ENCODE measurements at regions not wholly inside any gene's neighbourhood (a gene's known extent, or its start where the extent isn't known, plus 50 kb on each side); places are given as distances from the start of the nearest gene placed in this dataset.
"Not testable (repeated sequence)": the region's sequence is repeated elsewhere in the genome, so short reads cannot be mapped to it uniquely, and the experiment has no call there.

- no peak for DNase-seq
Measured at GRCh38 chr12:126952096-126953007, 1314.6 kb upstream of the TMEM132C start.

- DNase-seq, result no peak
Measured at GRCh38 chr12:126953365-126953889, 1313.5 kb upstream of the TMEM132C start.

- no peak for DNase-seq
Measured at GRCh38 chr12:126960221-126960620, 1306.7 kb upstream of the TMEM132C start.

- no peak for DNase-seq
Measured at GRCh38 chr12:126960709-126961108, 1306.3 kb upstream of the TMEM132C start.

- no peak for DNase-seq
Measured at GRCh38 chr12:126963825-126964224, 1303.1 kb upstream of the TMEM132C start.

GRCh38 chr12:126966498-126966897 lies 1300.5 kb upstream of the TMEM132C start:
- no peak for DNase-seq

GRCh38 chr12:126967152-126967551 lies 1299.8 kb upstream of the TMEM132C start:
- no peak for DNase-seq

GRCh38 chr12:126974779-126975178 lies 1292.2 kb upstream of the TMEM132C start:
- DNase-seq, result no peak

- no peak for DNase-seq
Measured at GRCh38 chr12:126976579-126976978, 1290.4 kb upstream of the TMEM132C start.

- DNase-seq, result not testable (repeated sequence)
Measured at GRCh38 chr12:126979564-126979963, 1287.4 kb upstream of the TMEM132C start.

GRCh38 chr12:126982707-126983106 lies 1284.3 kb upstream of the TMEM132C start:
- DNase-seq, result no peak

GRCh38 chr12:126983735-126984134 lies 1283.2 kb upstream of the TMEM132C start:
- not testable (repeated sequence) for DNase-seq

- not testable (repeated sequence) for DNase-seq
Measured at GRCh38 chr12:126985663-126986062, 1281.3 kb upstream of the TMEM132C start.

- no peak for DNase-seq
Measured at GRCh38 chr12:126989532-126989931, 1277.4 kb upstream of the TMEM132C start.

- no peak for DNase-seq
Measured at GRCh38 chr12:126993898-126994297, 1273.1 kb upstream of the TMEM132C start.

- DNase-seq, result no peak
Measured at GRCh38 chr12:126994599-126994998, 1272.4 kb upstream of the TMEM132C start.

- no peak for DNase-seq
Measured at GRCh38 chr12:126998031-126998430, 1268.9 kb upstream of the TMEM132C start.

GRCh38 chr12:126998747-126999285 lies 1268.2 kb upstream of the TMEM132C start:
- no peak for DNase-seq

- no peak for DNase-seq
Measured at GRCh38 chr12:126999352-126999751, 1267.6 kb upstream of the TMEM132C start.

GRCh38 chr12:127005406-127005805 lies 1261.6 kb upstream of the TMEM132C start:
- no peak for DNase-seq

- DNase-seq, result no peak
Measured at GRCh38 chr12:127006972-127007371, 1260.0 kb upstream of the TMEM132C start.

- DNase-seq, result no peak
Measured at GRCh38 chr12:127008755-127009403, 1258.1 kb upstream of the TMEM132C start.

- no peak for DNase-seq
Measured at GRCh38 chr12:127012109-127012508, 1254.9 kb upstream of the TMEM132C start.

- no peak for DNase-seq
Measured at GRCh38 chr12:127013197-127013596, 1253.8 kb upstream of the TMEM132C start.

Data from NCI-H1048 (cell line).